ENCODE measurements at regions not wholly inside any gene's neighbourhood (a gene's known extent, or its start where the extent isn't known, plus 50 kb on each side); places are given as distances from the start of the nearest gene placed in this dataset.

DNA sequence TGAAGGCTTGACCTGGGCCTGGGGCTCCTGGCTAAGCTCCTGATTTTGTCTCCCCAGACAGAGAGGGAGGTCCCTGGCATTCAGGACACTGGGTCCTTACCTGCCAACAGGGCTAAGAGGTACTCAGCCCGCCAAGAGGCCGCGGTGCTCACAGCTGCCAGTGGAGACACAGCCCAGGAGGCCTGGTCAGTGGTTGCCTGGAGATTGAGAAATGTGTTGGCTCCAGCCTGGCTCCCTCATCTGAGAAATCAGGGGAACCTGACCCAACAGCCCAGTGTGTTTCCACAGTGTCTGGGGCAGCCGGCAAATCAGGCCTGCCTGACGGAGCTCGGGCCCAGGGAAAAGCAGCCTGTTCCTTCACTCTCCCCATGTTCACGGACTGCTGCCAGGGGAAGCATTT is 79.4 kb upstream of the NAV2 start:
- no peak for TF ChIP-seq EZH2 (IDR thresholded peaks at IDR 0.05; ENCODE audit: borderline replicate concordance)
- no peak for TF ChIP-seq CTCF (IDR thresholded peaks at IDR 0.05; ENCODE audit: poor library complexity)
- no peak for TF ChIP-seq EZH2phosphoT487 (IDR thresholded peaks at IDR 0.05; ENCODE audit: low read depth, severe bottlenecking, unreplicated experiment)
